ENCODE measurements at regions not wholly inside any gene's neighbourhood (a gene's known extent, or its start where the extent isn't known, plus 50 kb on each side); places are given as distances from the start of the nearest gene placed in this dataset.

GRCh38 chr1:102631691-102632090 lies 476.6 kb downstream of the COL11A1 start:
- TF ChIP-seq KLF10 (tag by site-specific recombination; IDR thresholded peaks at IDR 0.05): no peak
- TF ChIP-seq ATF2 (tag by site-specific recombination; IDR thresholded peaks at IDR 0.05; ENCODE audit: low read depth): no peak
- no peak for TF ChIP-seq YY1 (tag by site-specific recombination; IDR thresholded peaks at IDR 0.05)
- no peak for TF ChIP-seq REST (tag by site-specific recombination; IDR thresholded peaks at IDR 0.05)
